IMR-90 (cell line): ENCODE measurements at regions not wholly inside any gene's neighbourhood (a gene's known extent, or its start where the extent isn't known, plus 50 kb on each side); places are given as distances from the start of the nearest gene placed in this dataset.

ENCODE experiments used
- ATAC-seq: fragments of 200-7000 bp; cut with Tn5 transposase; 2 replicates; pipeline ENCODE4 v1.9.1; 2020; ENCODE audit warnings: low read depth, mild to moderate bottlenecking, moderate library complexity
- BruUV-seq: library from RNA; stranded (reverse); fragments of 400-500 nt; replicated peaks from 2 replicates; lab custom pipeline; 2021; lab: Mats Ljungman, UMichigan
- CTCF ChIA-PET: fragments of 300-600 bp; formaldehyde crosslinking; extraction: SDS; loops from one replicate; lab custom pipeline; 2021; ENCODE audit warnings: antibody characterized with exemption; lab: Yijun Ruan, JAX
- POLR2A ChIA-PET: fragments of 300-600 bp; sonication (Branson Sonifier 250); formaldehyde crosslinking; loops from one replicate; lab custom pipeline; 2022; ENCODE audit warnings: antibody characterized with exemption; ENCODE audit not compliant: unreplicated experiment; lab: Charles Lee
- DNase-seq: peaks from one replicate; pipeline ENCODE4 v3.0.0; 2013
- H2AFZ ChIP-seq: replicated peaks from 2 replicates; pipeline ENCODE3; 2013; ENCODE audit warnings: low read length, mild to moderate bottlenecking; ENCODE audit not compliant: poor library complexity
- H2AK5ac ChIP-seq: 2 replicates; pipeline ENCODE4 v1.6.1; 2013; ENCODE audit warnings: low read depth, low read length, inconsistent platforms
- H2AK9ac ChIP-seq: replicated peaks from 2 replicates; pipeline ENCODE3; 2013; ENCODE audit warnings: mild to moderate bottlenecking, low read depth, low read length, moderate library complexity; ENCODE audit not compliant: poor library complexity
- H2BK120ac ChIP-seq: 2 replicates; pipeline ENCODE4 v1.6.1; 2013; ENCODE audit warnings: low read depth, low read length, inconsistent platforms
- H2BK15ac ChIP-seq: 3 replicates; pipeline ENCODE4 v1.6.1; 2013; ENCODE audit warnings: low read depth, low read length, inconsistent platforms
- H2BK20ac ChIP-seq: 2 replicates; pipeline ENCODE4 v1.6.1; 2013; ENCODE audit warnings: low read depth, mild to moderate bottlenecking, inconsistent platforms, low read length, moderate library complexity
- H2BK5ac ChIP-seq: 2 replicates; pipeline ENCODE4 v1.6.1; 2013; ENCODE audit warnings: mild to moderate bottlenecking, low read depth, low read length, inconsistent platforms; ENCODE audit not compliant: poor library complexity, severe bottlenecking
- H3K14ac ChIP-seq: replicated peaks from 2 replicates; pipeline ENCODE4 v1.6.1; 2013; ENCODE audit warnings: low read depth, low read length, inconsistent platforms
- H3K18ac ChIP-seq: 2 replicates; pipeline ENCODE4 v1.6.1; 2013; ENCODE audit warnings: low read depth, low read length, control low read depth
- H3K23ac ChIP-seq: 2 replicates; pipeline ENCODE4 v1.6.1; 2013; ENCODE audit warnings: low read depth, low read length, inconsistent platforms
- H3K27ac ChIP-seq: 2 replicates; pipeline ENCODE4 v1.5.1; 2013; ENCODE audit warnings: mild to moderate bottlenecking, control low read depth, low read length; ENCODE audit not compliant: insufficient read depth
- H3K27me3 ChIP-seq: 2 replicates; pipeline ENCODE4 v1.6.1; 2013; ENCODE audit warnings: low read length; ENCODE audit not compliant: control insufficient read depth, insufficient read depth
- H3K36me3 ChIP-seq: 2 replicates; pipeline ENCODE4 v1.6.1; 2013; ENCODE audit warnings: low read length, mixed read lengths; ENCODE audit not compliant: control insufficient read depth, insufficient read depth
- H3K4ac ChIP-seq: 2 replicates; pipeline ENCODE4 v1.6.1; 2013; ENCODE audit warnings: low read depth, low read length, inconsistent platforms
- H3K4me1 ChIP-seq: 2 replicates; pipeline ENCODE4 v1.6.1; 2013; ENCODE audit warnings: low read length, mixed read lengths; ENCODE audit not compliant: control insufficient read depth, insufficient read depth
- H3K4me2 ChIP-seq: 2 replicates; pipeline ENCODE4 v1.6.1; 2013; ENCODE audit warnings: low read depth, mild to moderate bottlenecking, control low read depth, low read length, moderate library complexity
- H3K4me3 ChIP-seq: 2 replicates; pipeline ENCODE4 v1.5.1; 2013; ENCODE audit warnings: low read depth, mild to moderate bottlenecking, control low read depth, low read length, moderate library complexity; ENCODE audit not compliant: insufficient read depth
- H3K56ac ChIP-seq: 2 replicates; pipeline ENCODE4 v1.6.1; 2013; ENCODE audit warnings: low read length, inconsistent platforms; ENCODE audit not compliant: insufficient read depth; ENCODE audit errors: extremely low read depth
- H3K79me1 ChIP-seq, 2 experiments: 2 replicates each; pipeline ENCODE4 v1.6.1; 2013; ENCODE audit warnings: low read length in 2 of 2, inconsistent platforms in 1 of 2, low read depth in 1 of 2
- H3K9ac ChIP-seq: 2 replicates; pipeline ENCODE4 v1.6.1; 2013; ENCODE audit warnings: low read depth, low read length, control low read depth
- H3K9me1 ChIP-seq: 2 replicates; pipeline ENCODE4 v1.6.1; 2013; ENCODE audit warnings: low read length, inconsistent platforms; ENCODE audit not compliant: insufficient read depth
- H3K9me3 ChIP-seq: 2 replicates; pipeline ENCODE4 v1.6.1; 2013; ENCODE audit warnings: low read length; ENCODE audit not compliant: control insufficient read depth, insufficient read depth
- H4K20me1 ChIP-seq: 2 replicates; pipeline ENCODE4 v1.6.1; 2013; ENCODE audit warnings: low read length, inconsistent platforms; ENCODE audit not compliant: insufficient read depth
- H4K5ac ChIP-seq: 2 replicates; pipeline ENCODE4 v1.6.1; 2013; ENCODE audit warnings: mild to moderate bottlenecking, low read depth, low read length, control low read depth
- H4K8ac ChIP-seq, 2 experiments: 2 replicates each; pipeline ENCODE4 v1.6.1; 2013; ENCODE audit warnings: low read depth in 2 of 2, low read length in 2 of 2, control low read depth in 1 of 2, inconsistent platforms in 1 of 2
- H4K91ac ChIP-seq: 2 replicates; pipeline ENCODE4 v1.6.1; 2013; ENCODE audit warnings: low read depth, low read length, inconsistent platforms; ENCODE audit not compliant: insufficient read depth
- BHLHE40 ChIP-seq: fragments of 150-350 bp; IDR thresholded peaks from 2 replicates; pipeline ENCODE4 v1.6.1; 2016; ENCODE audit warnings: mild to moderate bottlenecking, low read depth, low read length
- CEBPB ChIP-seq: IDR thresholded peaks from 2 replicates; pipeline ENCODE4 v1.6.1; 2012; ENCODE audit warnings: low read depth, low read length, improper control_type of control experiment
- CHD1 ChIP-seq: IDR thresholded peaks from 2 replicates; pipeline ENCODE4 v1.6.1; 2012; ENCODE audit warnings: low read depth, low read length, improper control_type of control experiment
- CTCF ChIP-seq: conservative IDR thresholded peaks from 2 replicates; pipeline ENCODE4 v1.5.1; 2012; ENCODE audit warnings: mild to moderate bottlenecking, low read depth, low read length, improper control_type of control experiment
- ELK1 ChIP-seq: fragments of 150-350 bp; IDR thresholded peaks from 2 replicates; pipeline ENCODE4 v1.6.1; 2016; ENCODE audit warnings: low read depth, mild to moderate bottlenecking, low read length, moderate library complexity, borderline replicate concordance
- FOS ChIP-seq: fragments of 150-350 bp; IDR thresholded peaks from 2 replicates; pipeline ENCODE4 v1.6.1; 2016; ENCODE audit warnings: low read depth, low read length
- MAFK ChIP-seq: IDR thresholded peaks from 2 replicates; pipeline ENCODE4 v1.6.1; 2012; ENCODE audit warnings: low read depth, low read length, improper control_type of control experiment
- MAZ ChIP-seq: IDR thresholded peaks from 2 replicates; pipeline ENCODE4 v1.6.1; 2012; ENCODE audit warnings: low read depth, mild to moderate bottlenecking, low read length, improper control_type of control experiment, moderate library complexity, borderline replicate concordance
- MXI1 ChIP-seq: IDR thresholded peaks from 2 replicates; pipeline ENCODE4 v1.6.1; 2012; ENCODE audit warnings: low read depth, mild to moderate bottlenecking, low read length, moderate library complexity, borderline replicate concordance
- NFE2L2 ChIP-seq: fragments of 150-350 bp; IDR thresholded peaks from 2 replicates; pipeline ENCODE4 v1.6.1; 2016; ENCODE audit warnings: low read depth, mild to moderate bottlenecking, low read length
- POLR2A ChIP-seq: IDR thresholded peaks from 2 replicates; pipeline ENCODE4 v1.6.1; 2012; ENCODE audit warnings: mild to moderate bottlenecking, low read depth, low read length
- RAD21 ChIP-seq: IDR thresholded peaks from 2 replicates; pipeline ENCODE4 v1.6.1; 2012; ENCODE audit warnings: low read length, improper control_type of control experiment
- RCOR1 ChIP-seq: IDR thresholded peaks from 2 replicates; pipeline ENCODE4 v1.6.1; 2012; ENCODE audit warnings: mild to moderate bottlenecking, low read length, improper control_type of control experiment; ENCODE audit not compliant: insufficient replicate concordance
- RFX5 ChIP-seq: IDR thresholded peaks from 2 replicates; pipeline ENCODE4 v1.8.0; 2012; ENCODE audit warnings: low read depth, mild to moderate bottlenecking, low read length, moderate library complexity
- SMC3 ChIP-seq: fragments of 150-350 bp; IDR thresholded peaks from 2 replicates; pipeline ENCODE4 v1.6.1; 2016; ENCODE audit warnings: low read depth, mild to moderate bottlenecking, antibody characterized with exemption, low read length, moderate library complexity
- USF2 ChIP-seq: fragments of 150-350 bp; IDR thresholded peaks from 2 replicates; pipeline ENCODE4 v1.6.1; 2017; ENCODE audit warnings: mild to moderate bottlenecking, antibody characterized with exemption, low read length, low read depth
- WGBS, 2 experiments: methylation state at CpG; one replicate each; pipeline versions ENCODE4 v1.1.5 to v1.1.7; 2013; ENCODE audit warnings: missing lambda C conversion rate in 2 of 2; ENCODE audit not compliant: insufficient read length in 1 of 2; ENCODE audit errors: extremely low coverage in 2 of 2; 5-methylcytosine and 5-hydroxymethylcytosine counted together
- dilution Hi-C: fragments of 300-500 bp; cut with HindIII; formaldehyde crosslinking; loops from one replicate; pipeline ENCODE4 v1.14.3; 2018; ENCODE audit warnings: low sequenced_read_pairs; ENCODE audit not compliant: unreplicated experiment
- in situ Hi-C: fragments of 300-500 bp; cut with MboI; formaldehyde crosslinking; loops from 3 replicates; pipeline ENCODE4 v1.14.3; 2019; ENCODE audit warnings: low sequenced_read_pairs, inconsistent platforms, mixed read lengths
- intact Hi-C: fragments of 100-400 bp; cut with micrococcal nuclease; formaldehyde crosslinking; loops from 2 replicates; pipeline ENCODE4 v1.10.0; 2022

GRCh38 chr3:54040476-54040875 is 81.9 kb upstream of the CACNA2D3 start:
- WGBS, 2 experiments: no CpG with 5 or more reads among the region's 8 CpGs
- no peak overlapping the region for H3K4me2 ChIP-seq
- no peak overlapping the region for H2BK5ac ChIP-seq
- DNase-seq (no peak), ATAC-seq (no peak)
- H4K8ac ChIP-seq: no peak overlapping the region
- H2BK15ac ChIP-seq: no peak overlapping the region
- no peak overlapping the region for H2BK20ac ChIP-seq
- H3K9me1 ChIP-seq: no peaks in the 10 kb centered on the region
- no peaks in the 10 kb centered on the region for H3K27me3 ChIP-seq
- no peaks in the 10 kb centered on the region for H3K79me1 ChIP-seq
- no peaks in the 10 kb centered on the region for H3K4me1 ChIP-seq
- intact Hi-C loops: no loop called here
- H3K18ac ChIP-seq: no peak overlapping the region
- in situ Hi-C loops: no loop called here
- ChIA-PET CTCF (no interaction called here), POLR2A (no interaction called here)
- H3K4ac ChIP-seq: no peak overlapping the region
- H3K56ac ChIP-seq: no peak overlapping the region
- H3K4me3 ChIP-seq: no peak overlapping the region
- H2AFZ ChIP-seq: no peak overlapping the region
- no TSS peak for BruUV-seq
- no peak overlapping the region for H2AK9ac ChIP-seq
- dilution Hi-C loops: no loop called here
- no peak overlapping the region for H4K91ac ChIP-seq
- H3K9ac ChIP-seq: no peak overlapping the region
- no peak overlapping the region for H2AK5ac ChIP-seq
- no peak overlapping the region for H2BK120ac ChIP-seq
- H3K36me3 ChIP-seq: no peaks in the 10 kb centered on the region
- peaks cover 5% of the 10 kb centered on the region; the same call in 1 of the 2 replicates for H3K9me3 ChIP-seq
- no peak for TF ChIP-seq MAZ
- TF ChIP-seq RCOR1: no peak
- TF ChIP-seq CHD1: no peak
- TF ChIP-seq CTCF: no peak
- TF ChIP-seq CEBPB: no peak
- no peak for TF ChIP-seq NFE2L2
- TF ChIP-seq BHLHE40: no peak
- TF ChIP-seq USF2: no peak
- no peak for TF ChIP-seq POLR2A
- no peak for TF ChIP-seq RAD21
- no peak for TF ChIP-seq MXI1
- no peak for TF ChIP-seq SMC3
- TF ChIP-seq MAFK: no peak
- TF ChIP-seq ELK1: no peak
- no peak for TF ChIP-seq RFX5
- TF ChIP-seq FOS: no peak
- no peak overlapping the region for H3K23ac ChIP-seq
- H4K5ac ChIP-seq: no peak overlapping the region
- no peaks in the 10 kb centered on the region for H4K20me1 ChIP-seq
- H3K14ac ChIP-seq: no peak overlapping the region
- no peak overlapping the region for H3K27ac ChIP-seq
